RPMI8226 (cell line): ENCODE measurements at regions not wholly inside any gene's neighbourhood (a gene's known extent, or its start where the extent isn't known, plus 50 kb on each side); places are given as distances from the start of the nearest gene placed in this dataset.
A peak's percentile ranks its signal among the peaks of the same experiment; 100 is the strongest.
"Not testable (repeated sequence)": the region's sequence is repeated elsewhere in the genome, so short reads cannot be mapped to it uniquely, and the experiment has no call there.

Source experiments
- DNase-seq: peaks from one replicate; pipeline ENCODE4 v3.0.0-alpha.2; 2015

DNA sequence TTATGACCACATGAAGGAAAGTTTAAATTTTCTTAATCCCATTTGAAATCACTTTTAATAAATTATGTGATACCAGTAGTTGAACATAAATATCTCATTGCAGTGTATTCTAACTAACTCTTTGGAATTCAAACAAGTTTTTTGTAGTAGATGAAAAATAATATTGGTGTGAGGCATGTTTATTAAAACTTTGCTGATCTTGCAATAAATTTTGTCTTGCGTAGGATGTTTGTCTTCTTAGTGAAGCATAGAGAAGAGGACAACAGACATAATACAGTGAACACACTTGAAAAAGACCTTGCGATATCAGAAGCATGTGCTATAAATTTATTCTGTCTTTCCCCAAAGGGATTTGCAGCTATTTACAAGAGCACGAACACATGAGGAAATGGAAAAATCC lies 140.7 kb downstream of the HTR1B start:
- no peak for DNase-seq

GRCh38 chr6:77318256-77318655 lies 145.0 kb downstream of the HTR1B start:
- no peak for DNase-seq

DNA sequence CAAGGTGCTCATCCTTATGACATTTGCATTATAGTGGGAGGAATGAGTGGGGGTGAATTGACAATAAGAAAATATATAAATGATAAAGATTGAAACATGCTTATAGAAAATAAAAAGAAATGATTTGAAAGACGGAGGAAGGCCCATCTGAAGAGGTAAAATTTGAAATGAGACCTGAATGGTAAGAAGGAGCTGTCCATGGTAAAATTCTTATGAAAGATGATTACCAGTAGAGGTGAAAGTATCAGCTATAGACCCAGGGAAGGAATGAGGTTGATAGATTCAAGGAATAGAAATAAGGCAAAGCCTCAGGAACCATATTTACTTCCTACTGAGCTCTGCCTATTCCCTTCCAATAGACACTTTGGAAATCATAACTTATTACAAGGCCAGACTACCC lies 149.7 kb downstream of the HTR1B start:
- DNase-seq: no peak

DNA sequence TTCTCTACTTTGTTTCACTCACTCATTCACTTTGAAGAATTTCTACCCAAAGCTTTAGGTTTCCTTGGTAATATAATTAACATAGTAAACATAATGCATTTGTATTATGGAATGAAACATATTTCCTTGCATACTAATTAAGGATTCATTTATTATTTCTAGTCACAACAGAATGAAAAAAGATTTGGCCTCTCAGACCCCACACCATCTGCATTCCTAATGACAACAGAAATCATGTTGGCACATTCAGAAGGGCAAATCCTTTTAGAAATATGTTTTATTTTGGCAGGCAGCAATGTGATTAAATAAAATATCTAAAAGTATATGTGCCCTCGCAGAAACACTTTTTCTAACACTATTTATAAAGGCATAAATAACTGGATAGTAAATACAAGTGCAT lies 163.4 kb downstream of the HTR1B start:
- DNase-seq: no peak

DNA sequence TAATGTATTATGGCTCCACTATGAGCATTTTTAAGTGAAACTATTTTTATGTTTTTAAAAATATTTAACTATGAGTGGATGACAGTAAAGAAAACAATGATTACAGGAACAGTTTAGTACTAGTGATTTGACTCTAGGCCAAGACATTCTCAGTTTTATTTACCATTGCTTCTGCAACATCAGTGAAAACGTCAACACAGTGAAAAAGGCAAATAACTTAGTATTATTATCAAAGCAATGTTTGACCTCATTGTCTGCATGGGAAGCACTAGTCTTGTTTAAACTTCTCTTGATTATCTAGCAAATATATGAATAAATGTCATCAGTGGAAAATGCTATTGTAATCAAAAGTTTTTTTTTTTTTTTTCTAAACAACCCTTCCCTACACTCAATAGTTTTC lies 165.0 kb downstream of the HTR1B start:
- no peak for DNase-seq

- no peak for DNase-seq
Measured at GRCh38 chr6:77292564-77293546, 170.4 kb downstream of the HTR1B start.

DNA sequence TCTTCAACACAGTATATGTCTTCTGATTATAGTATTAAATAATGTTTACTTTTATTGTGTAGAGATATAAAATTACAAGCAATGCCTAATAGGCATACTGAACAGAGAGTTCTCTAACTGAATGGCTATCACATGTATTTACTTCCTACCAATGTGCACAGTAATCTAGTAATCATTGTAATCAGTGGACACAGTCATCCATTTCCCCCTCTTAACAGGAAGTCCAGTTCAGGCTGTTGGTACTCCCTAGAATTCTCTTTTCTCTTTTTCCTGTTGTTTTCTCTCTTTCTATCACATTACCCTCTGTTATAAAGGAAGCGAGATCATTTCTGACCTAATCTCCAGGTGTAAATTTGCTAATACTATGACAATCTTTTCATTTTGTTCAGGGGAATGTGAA lies 172.5 kb downstream of the HTR1B start:
- DNase-seq: no peak

- DNase-seq: no peak
Measured at GRCh38 chr6:77286541-77286940, 176.8 kb downstream of the HTR1B start.

DNA sequence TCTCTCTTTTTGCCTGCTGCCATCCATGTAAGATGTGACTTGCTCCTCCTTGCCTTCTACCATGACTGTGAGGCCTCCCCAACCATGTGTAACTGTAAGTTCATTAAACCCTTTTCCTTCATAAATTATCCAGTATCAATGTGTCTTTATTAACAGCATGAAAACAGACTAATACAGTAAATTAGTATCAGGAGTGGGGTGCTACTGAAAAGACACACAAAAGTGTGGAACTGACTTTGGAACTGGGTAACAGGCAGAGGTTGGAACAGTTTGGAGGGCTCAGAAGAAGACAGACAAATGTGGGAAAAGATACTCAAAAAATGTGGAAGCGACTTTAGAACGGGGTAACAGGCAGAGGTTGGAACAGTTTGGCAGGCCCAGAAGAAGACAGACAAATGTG lies 189.4 kb downstream of the HTR1B start:
- DNase-seq: no peak

DNA sequence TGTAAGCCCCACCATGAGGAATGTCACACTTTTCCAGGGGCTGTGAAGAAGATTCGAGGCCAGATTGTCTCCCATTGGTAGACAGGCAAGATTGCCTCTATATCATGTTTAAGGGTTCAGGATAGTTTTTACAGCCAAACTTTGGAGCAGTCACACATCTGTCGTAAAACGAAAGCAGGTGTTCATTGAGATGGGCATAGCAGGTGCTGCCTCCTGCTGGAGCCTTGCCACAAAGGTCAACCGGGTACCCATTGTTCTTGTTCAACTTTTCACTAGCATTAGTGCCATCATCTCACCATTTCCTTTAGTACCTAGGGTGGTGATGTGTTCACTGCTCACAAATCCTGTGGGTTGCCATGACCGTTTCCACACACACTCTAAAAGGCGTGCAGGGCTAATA lies 198.3 kb downstream of the HTR1B start:
- peak; percentile 10 for DNase-seq

DNA sequence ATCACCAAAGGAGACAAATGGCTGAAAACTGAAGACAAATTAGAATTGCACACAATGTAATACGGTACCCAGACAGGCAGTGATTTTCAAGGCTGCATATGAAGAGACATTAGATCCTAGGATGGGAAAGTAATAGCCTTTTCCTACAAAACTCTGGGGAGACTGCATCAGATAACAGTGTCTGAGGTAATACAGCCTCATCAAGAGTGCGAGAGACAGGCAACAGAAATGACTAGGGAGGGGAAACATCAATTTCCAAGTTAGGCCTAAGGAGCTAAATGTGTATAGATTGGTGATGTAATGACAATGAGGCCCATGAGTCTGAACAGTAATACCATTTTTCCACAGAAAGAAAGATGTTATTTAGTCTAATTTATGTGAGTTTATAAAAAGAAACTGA lies 200.3 kb downstream of the HTR1B start:
- no peak for DNase-seq

- DNase-seq: not testable (repeated sequence)
Measured at GRCh38 chr6:77251801-77252200, 211.5 kb downstream of the HTR1B start.

DNA sequence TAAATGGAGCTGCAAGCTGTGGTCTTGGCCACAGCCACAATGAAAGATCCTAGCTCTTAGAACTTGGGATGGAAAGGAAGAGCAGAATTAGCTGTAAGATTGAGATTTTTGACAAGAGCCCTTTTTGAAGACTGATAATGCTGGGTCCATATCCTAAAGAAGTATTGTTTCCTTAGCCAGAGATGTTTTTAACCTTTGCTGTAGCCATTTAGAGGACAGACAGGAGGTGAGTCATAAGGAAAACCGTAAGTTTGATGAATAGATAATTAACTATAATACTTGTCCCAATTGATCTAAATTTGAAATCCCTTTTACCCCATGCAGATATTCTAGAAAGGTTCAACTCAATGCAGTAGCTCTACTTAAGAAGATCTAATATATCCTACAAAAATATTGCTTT lies 213.7 kb downstream of the HTR1B start:
- DNase-seq: no peak

DNA sequence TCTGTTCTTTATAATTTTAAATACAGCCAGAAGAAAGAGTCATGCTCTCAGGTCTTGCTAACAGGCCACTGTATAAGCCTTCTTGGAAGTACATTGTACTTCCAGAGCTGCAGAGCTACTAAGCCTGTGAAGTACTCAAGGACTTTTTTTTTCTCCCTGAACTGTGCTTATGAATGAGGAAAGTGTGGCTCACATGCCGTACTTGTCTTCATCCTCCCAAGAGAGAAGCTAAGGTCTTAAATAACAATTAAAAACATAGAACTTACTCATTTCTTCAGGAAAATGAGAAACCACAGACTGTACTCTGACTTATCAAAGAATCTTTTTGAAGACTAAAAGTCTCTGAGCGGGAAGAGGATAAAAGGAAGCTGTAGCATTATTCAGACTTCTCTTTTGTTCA lies 218.3 kb downstream of the HTR1B start:
- DNase-seq: no peak

- DNase-seq: no peak
Measured at GRCh38 chr6:77231438-77232305, 231.6 kb downstream of the HTR1B start.

GRCh38 chr6:77228279-77228678 lies 235.0 kb downstream of the HTR1B start:
- no peak for DNase-seq

- no peak for DNase-seq
Measured at GRCh38 chr6:77217896-77218295, 245.4 kb downstream of the HTR1B start.

DNA sequence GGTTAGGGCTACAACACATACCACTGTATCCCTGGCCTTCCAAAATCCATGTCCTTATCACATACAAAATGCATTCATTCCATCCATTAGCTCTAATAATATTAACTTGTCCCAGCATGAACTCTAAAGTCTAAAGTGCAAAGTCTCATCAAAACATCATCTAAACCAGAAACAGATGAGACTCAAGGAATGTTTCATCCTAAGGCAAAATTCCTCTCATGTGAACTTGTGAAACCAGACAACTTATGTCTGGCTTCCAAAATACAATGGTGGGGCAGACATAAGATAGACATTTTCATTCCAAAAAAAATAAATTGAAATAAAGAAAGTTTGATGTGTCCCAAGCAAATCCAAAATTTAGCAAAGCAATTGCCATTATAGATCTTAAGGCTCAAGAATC lies 257.4 kb downstream of the HTR1B start:
- no peak for DNase-seq

- DNase-seq: no peak
Measured at GRCh38 chr6:77204555-77204954, 258.7 kb downstream of the HTR1B start.

DNA sequence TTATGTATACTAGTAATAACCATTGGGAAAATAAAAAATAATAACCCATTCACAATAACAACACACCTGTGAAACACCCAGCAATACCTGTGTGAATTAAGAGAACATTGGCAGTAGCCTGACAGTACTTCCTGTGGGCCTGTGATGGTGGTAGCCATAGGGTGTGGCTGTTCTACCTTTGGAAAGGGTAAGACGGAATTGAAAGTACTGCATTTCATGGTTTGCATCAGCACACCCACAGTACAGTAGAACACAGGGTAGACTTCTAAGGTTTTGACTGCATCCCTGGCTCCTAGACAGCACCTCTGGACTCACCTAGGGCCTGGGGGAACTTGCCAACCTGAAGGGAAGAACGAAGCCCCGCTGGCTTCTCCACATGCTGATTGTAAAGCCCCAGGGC lies 279.8 kb downstream of the HTR1B start:
- no peak for DNase-seq

DNA sequence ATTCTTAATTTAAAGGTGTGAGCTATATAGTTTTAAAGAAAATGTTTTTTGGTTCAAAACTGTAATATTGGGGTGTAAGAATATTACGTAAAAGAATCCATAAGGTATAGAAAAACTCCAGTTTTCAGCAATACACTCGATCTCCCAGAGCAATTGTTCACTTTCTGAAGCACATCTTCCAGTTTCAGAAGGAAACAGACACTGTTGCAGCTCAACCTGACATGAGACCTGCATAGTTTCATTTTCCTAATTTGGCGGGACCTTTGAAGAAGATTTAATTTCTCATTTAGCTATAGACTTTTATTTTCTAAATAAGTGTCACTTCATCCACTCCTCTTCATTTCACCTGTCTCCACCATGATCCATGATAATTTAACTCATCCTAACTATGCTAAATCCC lies 281.5 kb downstream of the HTR1B start:
- no peak for DNase-seq

GRCh38 chr6:77180326-77180725 lies 283.0 kb downstream of the HTR1B start:
- DNase-seq: no peak

- DNase-seq: no peak
Measured at GRCh38 chr6:77178821-77179220, 284.5 kb downstream of the HTR1B start.

- DNase-seq: no peak
Measured at GRCh38 chr6:77177470-77177869, 285.8 kb downstream of the HTR1B start.
